H1 (cell line): ENCODE measurements at regions not wholly inside any gene's neighbourhood (a gene's known extent, or its start where the extent isn't known, plus 50 kb on each side); places are given as distances from the start of the nearest gene placed in this dataset.

Experiments used
- ASH2L ChIP-seq: fragments of 200-600, 300-600 bp; sonication (generic); IDR thresholded peaks from one replicate; pipeline ENCODE4 v1.7.1; 2017; ENCODE audit warnings: low read length
- CTCF ChIP-seq, 3 experiments: IDR thresholded peaks; 1 replicate in 2 of 3; 2 replicates in 1 of 3; pipeline versions ENCODE4 v1.5.1 to v1.6.1; 2011; ENCODE audit warnings: low read length in 3 of 3, mild to moderate bottlenecking in 3 of 3, inconsistent platforms in 2 of 3, low read depth in 1 of 3, moderate library complexity in 1 of 3; ENCODE audit not compliant: insufficient read depth in 1 of 3; ENCODE audit errors: control extremely low read depth in 1 of 3
- E2F6 ChIP-seq: IDR thresholded peaks from 2 replicates; pipeline ENCODE4 v1.6.1; 2012; ENCODE audit warnings: inconsistent platforms
- HDAC2 ChIP-seq, 2 experiments: fragments of 300-600 bp in 1 of 2; sonication (generic) in 1 of 2; IDR thresholded peaks; 2 replicates each; pipeline ENCODE4 v1.6.1; 2011 to 2012; ENCODE audit warnings: low read depth in 2 of 2, low read length in 2 of 2, mild to moderate bottlenecking in 2 of 2, moderate library complexity in 2 of 2, borderline replicate concordance in 1 of 2, inconsistent platforms in 1 of 2
- JUN ChIP-seq: IDR thresholded peaks from 2 replicates; pipeline ENCODE4 v1.6.1; 2011; ENCODE audit warnings: low read depth, mild to moderate bottlenecking, improper control_type of control experiment, low read length
- POLR2A ChIP-seq, 2 experiments: IDR thresholded peaks; 1 replicate in 1 of 2; 2 replicates in 1 of 2; pipeline ENCODE4 v1.6.1; 2011; ENCODE audit warnings: low read depth in 2 of 2, low read length in 2 of 2, mild to moderate bottlenecking in 2 of 2; ENCODE audit errors: control extremely low read depth in 1 of 2
- TAF1 ChIP-seq: IDR thresholded peaks from 2 replicates; pipeline ENCODE4 v1.6.1; 2011; ENCODE audit warnings: mild to moderate bottlenecking, low read depth, low read length
- TCF12 ChIP-seq: IDR thresholded peaks from 2 replicates; pipeline ENCODE4 v1.6.1; 2011; ENCODE audit warnings: low read depth, mild to moderate bottlenecking, low read length

- TF ChIP-seq JUN (no peak), CTCF (IDR thresholded peaks at IDR 0.05; ENCODE audit: control extremely low read depth in 1 of 3, insufficient read depth in 1 of 3, low read depth in 1 of 3, low read length in 3 of 3) (no peak), POLR2A (IDR thresholded peaks at IDR 0.05; ENCODE audit: control extremely low read depth in 1 of 2, low read depth in 2 of 2, low read length in 2 of 2) (no peak), HDAC2 (IDR thresholded peaks at IDR 0.05; ENCODE audit: borderline replicate concordance in 1 of 2, low read depth in 2 of 2, low read length in 2 of 2) (no peak), TCF12 (no peak), ASH2L (no peak), TAF1 (no peak), E2F6 (no peak)
Observed at GRCh38 chr11:15309296-15309695, 194.6 kb downstream of the INSC start.
